ENCODE measurements at regions not wholly inside any gene's neighbourhood (a gene's known extent, or its start where the extent isn't known, plus 50 kb on each side); places are given as distances from the start of the nearest gene placed in this dataset.
"Not testable (repeated sequence)": the region's sequence is repeated elsewhere in the genome, so short reads cannot be mapped to it uniquely, and the experiment has no call there.

DNA sequence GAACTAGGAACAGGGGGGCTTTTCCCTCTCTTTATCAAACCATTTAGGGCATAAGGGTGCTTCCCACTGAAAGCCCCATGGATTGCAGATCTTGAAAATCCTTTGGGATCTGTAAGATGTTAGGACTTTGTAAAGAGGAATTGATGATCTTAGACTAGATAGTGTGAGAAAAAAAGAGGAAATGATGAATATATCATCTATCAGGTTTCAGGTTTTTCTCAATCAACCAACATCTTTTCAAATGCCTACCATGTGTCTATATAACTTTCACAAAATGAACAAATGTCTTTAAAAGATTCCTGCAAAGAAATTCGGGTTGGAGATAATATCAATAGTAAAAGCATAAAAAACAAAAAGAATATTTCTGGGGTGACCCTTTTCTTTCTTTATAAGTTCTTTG is 50.1 kb downstream of the KCNC4 start:
- intact Hi-C loops (cut with DNase I) = loop anchor here (5.0 kb wide), 1 partner anchor 48 kb away; the partner anchor contains the start of gene KCNC4
- no peak for DNase-seq (ENCODE audit: low spot score)

DNA sequence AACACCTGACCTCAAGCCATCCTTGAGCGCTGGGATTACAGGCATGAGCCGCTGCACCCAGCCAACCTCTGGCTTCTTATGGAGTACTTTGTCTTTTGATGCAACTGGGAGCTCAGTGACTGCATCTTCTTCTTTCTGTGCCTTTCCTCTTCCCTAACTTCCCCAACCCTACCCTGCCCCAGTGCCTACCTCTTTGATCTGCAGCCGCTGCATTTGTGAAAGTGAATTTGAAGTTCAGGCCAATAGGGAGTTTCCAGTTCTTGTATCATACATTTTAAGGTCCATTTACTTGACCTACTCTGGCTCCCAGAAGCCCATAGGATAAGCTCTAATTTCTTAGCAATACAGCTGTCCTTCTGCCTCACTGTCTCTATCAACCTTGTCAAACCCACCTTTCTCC is 52.2 kb downstream of the KCNC4 start:
- intact Hi-C loops (cut with DNase I) = loop anchor here (5.0 kb wide), 1 partner anchor 50 kb away; the partner anchor contains the start of gene KCNC4
- no peak for DNase-seq (ENCODE audit: low spot score)

DNA sequence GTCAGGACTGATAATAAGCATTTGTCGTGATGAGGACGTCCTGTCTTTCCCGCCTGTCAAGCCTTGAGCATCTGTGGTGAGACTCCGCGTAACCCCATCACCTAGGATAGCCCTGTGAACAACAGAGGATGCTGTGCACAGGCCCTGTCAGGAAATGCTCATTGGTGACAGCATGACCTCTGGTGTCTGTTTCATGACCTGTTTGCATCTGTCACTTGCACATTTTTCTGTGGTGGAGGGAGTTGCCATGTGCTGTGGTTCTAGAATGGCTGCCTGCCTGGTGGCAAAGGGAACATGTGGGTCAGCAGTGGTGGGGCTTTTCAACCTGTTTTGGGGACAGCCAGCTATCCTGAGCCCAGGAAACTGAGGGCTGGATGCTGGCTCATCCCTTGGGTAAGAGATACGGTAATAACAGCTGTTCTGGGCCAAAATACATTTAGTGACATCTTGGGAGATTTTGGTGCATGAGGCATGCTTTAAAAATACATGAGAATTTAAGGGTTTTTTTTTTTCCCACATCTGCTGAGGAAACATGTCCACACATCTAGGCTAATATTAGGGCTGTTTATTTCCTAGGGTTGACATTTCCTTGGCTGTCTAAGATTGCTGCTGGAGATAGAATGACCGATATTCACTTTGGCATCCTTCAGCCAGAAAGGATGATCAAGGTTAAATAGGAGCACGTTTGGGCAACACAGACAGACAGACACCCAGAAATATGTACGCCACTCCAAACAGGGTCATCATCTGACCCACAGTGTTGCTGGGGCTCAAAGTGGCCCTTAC is 52.9 kb downstream of the KCNC4 start:
- no peak for DNase-seq (ENCODE audit: low spot score)
- intact Hi-C loops (cut with DNase I) = loop anchor here (5.0 kb wide), 1 partner anchor 51 kb away; the partner anchor contains the start of gene KCNC4

DNA sequence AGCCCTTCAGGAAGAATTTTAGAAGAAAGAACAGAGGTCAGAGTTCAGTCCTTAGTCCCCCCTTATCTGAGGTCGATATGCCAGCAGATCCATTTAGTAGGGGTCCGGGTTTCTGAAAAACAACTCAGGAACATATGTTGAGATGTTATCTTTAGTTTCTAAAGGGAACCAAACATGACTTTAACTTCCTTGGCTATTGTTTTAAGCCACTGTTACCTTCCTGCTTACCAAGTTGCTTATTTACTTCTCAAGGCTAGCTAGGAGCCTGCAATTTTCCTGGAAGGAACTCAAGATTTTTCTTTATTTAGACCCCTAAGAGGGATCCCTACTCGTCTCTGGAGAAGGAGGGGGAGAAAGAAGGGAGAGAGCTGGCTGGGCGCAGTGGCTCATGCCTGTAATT is 54.3 kb downstream of the KCNC4 start:
- intact Hi-C loops (cut with DNase I) = loop anchor here (5.0 kb wide), 1 partner anchor 52 kb away; the partner anchor contains the start of gene KCNC4
- DNase-seq (ENCODE audit: low spot score) = no peak

DNA sequence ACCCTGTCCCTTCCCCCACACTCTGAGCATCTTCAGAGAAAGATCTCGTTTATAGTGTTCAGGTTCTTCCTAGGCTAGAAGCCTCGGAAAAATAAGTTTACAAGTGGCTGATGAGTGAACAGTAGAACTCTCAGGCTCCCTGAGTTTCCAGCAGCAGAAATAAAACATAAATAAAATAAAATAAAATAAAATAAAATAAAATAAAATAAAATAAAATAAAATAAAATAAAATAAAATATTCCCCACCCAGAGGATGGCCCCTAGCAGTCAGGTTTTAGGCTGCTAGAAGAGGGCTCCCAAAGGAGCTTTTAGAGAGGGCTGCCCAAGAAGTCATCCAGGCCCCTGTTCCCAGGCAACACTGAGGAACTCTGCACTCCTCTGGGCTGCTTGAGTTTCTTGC is 55.1 kb downstream of the KCNC4 start:
- DNase-seq (ENCODE audit: low spot score) = no peak
- intact Hi-C loops (cut with DNase I) = no loop called here

DNA sequence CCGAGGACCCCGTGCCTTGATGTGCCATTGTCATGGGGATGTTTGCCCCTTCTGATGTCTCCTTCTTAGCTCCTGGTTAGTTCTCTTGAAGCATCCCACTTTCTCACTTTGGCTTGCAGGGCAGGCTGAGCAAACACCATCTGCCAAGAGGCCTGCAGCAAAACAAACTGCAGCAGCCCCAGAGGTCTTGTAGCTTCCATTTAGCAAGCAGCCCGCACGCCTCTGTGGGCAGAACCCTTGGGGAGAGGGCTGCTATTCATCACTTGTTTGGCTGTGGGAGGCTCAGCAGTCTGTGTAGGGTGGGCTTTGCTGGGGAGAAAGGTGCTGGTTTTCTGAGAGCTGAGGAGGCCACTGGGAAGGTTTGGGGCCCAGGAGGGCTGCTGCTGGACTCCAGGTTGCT is 56.7 kb downstream of the KCNC4 start:
- no peak for DNase-seq (ENCODE audit: low spot score)
- intact Hi-C loops (cut with DNase I) = no loop called here

DNA sequence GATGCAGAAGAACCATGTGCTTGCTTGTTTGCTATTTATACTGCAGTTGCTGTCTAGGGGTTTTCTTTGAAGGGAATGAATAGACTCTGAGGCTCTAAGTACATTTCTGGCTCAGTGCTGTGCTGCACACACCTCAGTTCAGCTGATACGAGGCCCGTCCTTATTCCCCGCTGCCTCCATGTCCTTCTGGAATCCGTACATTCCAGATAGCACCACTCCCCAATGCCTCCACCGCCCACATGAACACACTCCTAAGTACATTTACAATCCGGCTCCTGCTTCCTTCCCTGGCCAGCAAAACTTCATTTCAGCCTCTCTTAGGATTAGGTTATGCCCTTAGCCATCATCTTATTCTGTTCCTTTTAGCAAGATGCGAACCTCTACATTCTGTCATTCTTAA is 57.1 kb downstream of the KCNC4 start:
- intact Hi-C loops (cut with DNase I) = no loop called here
- no peak for DNase-seq (ENCODE audit: low spot score)

DNA sequence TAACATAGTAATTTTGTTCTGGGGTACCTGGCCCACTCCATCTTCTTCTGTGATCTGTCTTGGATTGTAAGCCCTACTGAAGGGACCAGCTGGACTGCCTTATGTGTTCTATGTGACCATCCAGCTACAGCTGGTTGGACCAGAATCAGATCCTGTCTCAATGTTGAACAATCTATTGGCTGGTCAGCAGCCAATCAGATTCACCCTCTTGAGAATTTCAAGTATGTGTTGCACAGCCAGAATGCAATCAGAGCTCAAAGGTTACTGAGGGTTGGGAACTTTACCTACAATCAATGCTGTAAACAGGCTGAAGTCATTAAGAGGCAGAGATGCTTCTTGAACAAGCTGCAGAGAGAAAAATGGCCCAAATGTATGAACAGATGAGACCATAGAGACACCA is 61.9 kb downstream of the KCNC4 start:
- DNase-seq (ENCODE audit: low spot score) = no peak
- intact Hi-C loops (cut with DNase I) = no loop called here

DNA sequence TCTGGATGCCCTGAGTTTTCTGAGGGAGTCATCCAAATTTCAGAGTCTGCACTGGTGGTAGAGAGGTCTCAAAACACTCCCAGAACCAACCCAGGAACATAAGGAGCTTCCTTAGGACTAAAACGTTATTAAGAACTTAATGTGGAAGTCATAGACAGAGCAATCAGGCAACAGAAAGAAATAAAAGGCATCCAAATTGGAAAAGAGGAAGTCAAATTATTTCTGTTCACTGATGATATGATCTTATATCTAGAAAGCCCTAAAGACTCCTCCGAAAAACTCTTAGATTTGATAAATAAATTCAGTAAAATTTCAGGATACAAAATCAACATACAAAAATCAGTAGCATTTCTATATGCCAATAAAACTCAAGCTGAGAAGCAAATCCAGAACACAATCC is 63.7 kb downstream of the KCNC4 start:
- intact Hi-C loops (cut with DNase I); DNase-seq (ENCODE audit: low spot score): not testable (repeated sequence)

DNA sequence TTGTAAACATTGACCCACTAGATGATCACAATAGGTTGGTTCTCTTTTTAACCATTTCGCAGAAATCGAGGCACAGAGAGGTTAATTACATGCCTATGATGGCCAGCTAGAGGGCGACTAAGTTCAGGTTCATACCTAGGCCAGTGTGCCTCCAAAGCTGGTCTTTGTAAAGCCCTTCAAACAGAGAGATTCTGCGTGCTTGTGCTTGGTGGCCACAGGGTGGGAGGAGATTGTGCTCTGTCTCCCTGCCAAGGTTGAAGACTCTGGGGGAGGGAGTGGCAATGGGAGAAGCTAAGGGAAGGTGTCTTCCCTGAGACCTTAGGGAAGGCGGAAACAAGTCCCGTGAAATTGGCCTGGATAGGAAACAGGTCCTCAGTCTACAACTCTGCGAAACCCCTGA is 59.1 kb upstream of the RBM15 start:
- DNase-seq (ENCODE audit: low spot score) = no peak
- intact Hi-C loops (cut with DNase I) = no loop called here

DNA sequence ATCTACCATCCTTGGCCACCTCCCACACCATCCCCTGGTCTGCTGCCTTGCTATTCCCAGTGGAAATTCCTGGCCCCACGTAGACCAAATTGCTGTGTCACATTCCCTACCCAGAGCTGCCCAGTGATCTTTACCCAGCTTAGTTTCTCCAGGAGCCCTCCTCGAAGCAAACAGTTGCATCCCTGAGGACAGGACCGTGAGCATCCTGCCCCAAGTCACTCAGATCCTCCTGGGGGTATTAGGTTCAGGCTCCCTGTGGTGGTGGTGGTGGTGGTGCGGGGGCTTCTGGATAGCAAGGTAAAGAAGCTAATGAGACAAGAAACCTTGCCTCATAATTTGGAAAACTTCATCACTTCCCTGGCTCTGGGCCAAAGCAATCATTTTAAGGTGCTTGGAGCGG is 58.4 kb upstream of the RBM15 start:
- intact Hi-C loops (cut with DNase I) = no loop called here
- no peak for DNase-seq (ENCODE audit: low spot score)

DNA sequence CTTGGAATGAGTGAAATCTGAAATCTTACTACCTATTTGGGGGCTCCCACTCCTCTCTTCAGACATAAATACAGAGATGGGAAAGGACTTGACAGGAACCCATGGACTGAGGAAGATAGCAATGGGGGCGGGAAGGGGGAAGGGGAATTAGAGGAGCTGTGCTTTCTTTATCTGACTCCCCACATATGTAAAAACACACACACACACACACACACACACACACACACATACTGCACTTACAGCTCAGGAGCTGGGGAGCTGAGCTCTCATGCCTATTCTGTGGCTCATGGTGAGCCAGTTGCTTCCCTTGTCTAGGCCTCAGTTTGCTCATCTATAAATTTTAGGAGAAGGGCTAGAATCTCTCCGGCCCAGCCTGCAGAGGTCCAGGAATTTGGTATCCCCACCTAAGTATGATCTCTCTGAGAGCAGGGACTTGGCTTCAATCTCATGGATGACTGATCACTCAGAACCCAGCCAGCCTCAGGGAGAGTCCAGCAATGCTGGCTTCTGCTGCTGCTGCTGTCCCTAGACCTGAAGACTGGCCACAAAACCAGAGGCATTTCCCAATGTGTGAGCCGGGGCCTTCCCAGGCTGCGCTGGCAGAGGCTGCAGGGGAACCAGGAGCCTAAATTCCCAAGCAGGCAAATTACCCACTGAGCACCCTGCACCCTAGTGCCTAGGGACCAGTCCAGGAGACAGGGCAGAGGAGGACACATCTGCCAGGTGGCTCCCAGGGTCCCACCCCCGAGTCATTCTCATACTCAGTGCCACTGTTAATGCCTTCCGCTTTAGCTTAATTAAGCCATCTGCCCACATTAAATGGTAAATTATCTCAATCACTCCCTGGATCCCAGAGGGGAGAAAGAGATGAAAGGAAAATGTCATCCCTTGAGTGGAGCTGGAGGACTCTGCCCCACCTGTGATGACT is 57.5 kb upstream of the RBM15 start:
- intact Hi-C loops (cut with DNase I) = no loop called here

DNA sequence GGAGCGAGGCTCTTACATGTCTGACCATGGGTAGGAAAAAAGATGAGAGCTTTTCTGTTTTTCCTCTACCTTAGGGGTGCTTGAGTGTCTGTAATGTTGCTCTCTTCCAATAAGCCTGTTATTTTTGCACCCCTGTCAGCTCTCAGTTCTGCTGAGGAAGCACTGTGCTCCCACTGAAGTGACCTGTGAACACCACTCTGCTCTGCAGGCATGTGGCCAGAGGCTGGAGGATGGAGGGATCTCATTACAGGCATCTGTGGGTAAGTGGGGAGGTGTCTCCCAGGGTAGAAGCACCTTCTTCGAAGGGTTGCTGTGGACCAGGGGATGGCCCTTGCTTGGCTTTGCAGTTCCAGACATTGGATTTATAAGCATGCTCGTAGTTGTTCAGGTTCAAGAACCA is 56.8 kb upstream of the RBM15 start:
- no peak for DNase-seq (ENCODE audit: low spot score)
- intact Hi-C loops (cut with DNase I) = no loop called here

More for the DNA sequence above, 57.5 kb upstream of the RBM15 start:
- DNase-seq (ENCODE audit: low spot score) = no peak

DNA sequence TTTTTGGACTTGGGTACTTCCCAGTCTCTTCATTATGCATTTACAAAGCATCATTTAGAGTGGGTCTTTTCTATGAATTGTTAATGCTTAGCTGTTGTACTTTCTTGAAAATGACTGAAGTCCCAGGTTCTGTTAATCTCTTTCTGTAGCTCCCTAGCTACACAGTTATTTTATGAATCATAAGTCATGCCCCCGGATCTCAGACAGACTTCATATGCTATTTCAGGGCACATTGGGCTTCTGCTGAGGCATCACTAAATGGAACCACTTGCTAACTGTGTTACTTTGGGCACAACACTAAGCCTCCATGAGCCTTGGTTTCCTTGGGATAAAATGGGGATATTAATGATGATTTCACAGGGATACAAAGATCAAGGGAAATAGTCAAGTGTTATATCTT is 55.5 kb upstream of the RBM15 start:
- intact Hi-C loops (cut with DNase I) = no loop called here
- no peak for DNase-seq (ENCODE audit: low spot score)

DNA sequence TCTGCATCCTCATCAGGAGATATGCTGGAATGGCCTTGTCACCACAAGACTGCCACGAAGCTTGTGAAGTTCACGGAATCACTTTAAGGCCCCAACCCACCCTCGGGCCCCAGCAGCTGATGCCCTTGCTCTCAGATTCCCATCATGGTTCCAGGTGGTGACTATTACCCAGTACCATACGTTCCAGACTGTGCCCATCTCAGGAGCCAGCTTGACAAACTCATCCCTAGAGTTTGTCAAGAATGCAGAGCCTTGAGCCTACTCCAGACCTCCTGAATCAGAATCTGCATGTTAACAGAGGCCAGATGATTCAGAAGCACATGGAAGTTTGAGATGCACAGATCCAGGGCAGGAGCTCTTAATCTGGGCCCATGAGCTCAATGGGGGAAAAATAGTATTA is 53.9 kb upstream of the RBM15 start:
- intact Hi-C loops (cut with DNase I) = no loop called here
- no peak for DNase-seq (ENCODE audit: low spot score)

DNA sequence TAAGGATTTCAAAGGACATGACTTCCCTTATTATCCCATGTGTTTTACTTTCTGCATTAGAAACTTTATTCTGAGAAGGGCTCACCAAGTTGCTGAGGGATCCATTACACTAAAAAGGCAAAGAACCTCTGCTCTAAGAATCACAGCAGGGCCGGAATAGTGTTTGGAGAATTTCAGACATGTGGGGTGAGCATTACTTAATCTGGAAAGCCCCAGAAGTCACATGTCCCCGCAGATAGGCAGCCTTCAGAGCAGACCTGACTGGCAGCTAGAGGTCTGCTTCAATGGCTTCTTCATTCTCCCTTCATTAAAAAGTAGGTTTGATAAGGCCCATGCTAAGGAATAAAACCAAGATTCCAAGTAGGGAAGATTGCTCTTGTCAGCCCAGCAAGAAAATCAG is 52.6 kb upstream of the RBM15 start:
- DNase-seq (ENCODE audit: low spot score) = no peak
- intact Hi-C loops (cut with DNase I) = no loop called here

DNA sequence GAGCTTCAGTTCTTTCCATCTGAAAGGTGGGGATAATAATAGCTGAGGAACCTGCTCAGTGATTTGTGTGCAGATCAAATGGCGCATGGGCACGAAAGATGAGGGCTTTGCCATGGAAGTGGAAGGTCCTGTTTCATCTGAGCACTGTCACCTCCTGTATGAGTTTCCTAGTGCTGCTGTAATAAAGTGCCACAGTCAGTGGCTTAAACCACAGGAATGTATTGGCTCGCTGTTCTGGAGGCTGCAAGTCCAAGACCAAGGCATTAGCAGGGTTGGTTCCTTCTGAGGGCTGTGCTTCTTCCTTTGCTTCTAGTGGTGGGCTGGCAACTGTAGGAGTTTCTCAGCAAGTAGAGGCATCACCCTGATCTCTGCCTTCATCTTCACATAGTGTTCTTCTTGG is 51.1 kb upstream of the RBM15 start:
- no peak for DNase-seq (ENCODE audit: low spot score)
- intact Hi-C loops (cut with DNase I) = no loop called here

Measured in cardiac septum (tissue), 1 donor.